Mesenchymal stem cell (in vitro differentiated cells and primary cell): ENCODE measurements at regions not wholly inside any gene's neighbourhood (a gene's known extent, or its start where the extent isn't known, plus 50 kb on each side); places are given as distances from the start of the nearest gene placed in this dataset.

Experiments used
- DNase-seq: peaks from one replicate; pipeline ENCODE4 v3.0.0-alpha.2; 2013
- H2AFZ ChIP-seq: one replicate; pipeline ENCODE4 v1.6.1; 2013; ENCODE audit warnings: low read depth, mild to moderate bottlenecking, control low read depth, inconsistent platforms, low read length, moderate library complexity
- H2AK5ac ChIP-seq: 2 replicates; pipeline ENCODE4 v1.6.1; 2013; ENCODE audit warnings: low read length, moderate library complexity, mild to moderate bottlenecking, inconsistent platforms; ENCODE audit not compliant: severe bottlenecking
- H2BK120ac ChIP-seq: one replicate; pipeline ENCODE4 v1.6.1; 2013; ENCODE audit warnings: low read depth, mild to moderate bottlenecking, inconsistent platforms, low read length, moderate library complexity
- H2BK12ac ChIP-seq, 2 experiments: one replicate each; pipeline ENCODE4 v1.6.1; 2013; ENCODE audit warnings: inconsistent platforms in 2 of 2, low read length in 2 of 2, mild to moderate bottlenecking in 2 of 2, moderate library complexity in 2 of 2, control low read depth in 1 of 2
- H2BK15ac ChIP-seq: one replicate; pipeline ENCODE4 v1.6.1; 2013; ENCODE audit warnings: mild to moderate bottlenecking, low read depth, inconsistent platforms; ENCODE audit not compliant: poor library complexity, severe bottlenecking
- H2BK5ac ChIP-seq: 2 replicates; pipeline ENCODE4 v1.6.1; 2013; ENCODE audit warnings: low read depth, mild to moderate bottlenecking, low read length, control low read depth, inconsistent platforms; ENCODE audit not compliant: poor library complexity, severe bottlenecking
- H3K14ac ChIP-seq, 2 experiments: one replicate each; pipeline ENCODE4 v1.6.1; 2013; ENCODE audit warnings: inconsistent platforms in 2 of 2, low read length in 2 of 2, control low read depth in 1 of 2, mild to moderate bottlenecking in 1 of 2, moderate library complexity in 1 of 2
- H3K18ac ChIP-seq, 2 experiments: one replicate each; pipeline ENCODE4 v1.6.1; 2013; ENCODE audit warnings: inconsistent platforms in 2 of 2, low read length in 2 of 2, control low read depth in 1 of 2, low read depth in 1 of 2, mild to moderate bottlenecking in 1 of 2
- H3K23ac ChIP-seq, 2 experiments: one replicate each; pipeline ENCODE4 v1.6.1; 2013; ENCODE audit warnings: inconsistent platforms in 2 of 2, low read length in 2 of 2, mild to moderate bottlenecking in 2 of 2, moderate library complexity in 2 of 2, control low read depth in 1 of 2
- H3K27ac ChIP-seq: 2 replicates; pipeline ENCODE4 v1.5.1; 2013; ENCODE audit warnings: mild to moderate bottlenecking, moderate library complexity, low read length, control low read depth, inconsistent platforms; ENCODE audit not compliant: poor library complexity, severe bottlenecking
- H3K27me3 ChIP-seq, 2 experiments: 2 replicates each; pipeline versions ENCODE4 v1.6.1 to v1.7.0; 2013; ENCODE audit warnings: low read length in 2 of 2, mild to moderate bottlenecking in 2 of 2, moderate library complexity in 2 of 2, control low read depth in 1 of 2, inconsistent platforms in 1 of 2; ENCODE audit not compliant: control insufficient read depth in 1 of 2, insufficient read depth in 1 of 2
- H3K36me3 ChIP-seq, 2 experiments: 2 replicates each; pipeline versions ENCODE4 v1.6.1 to v1.7.0; 2013; ENCODE audit warnings: low read length in 2 of 2, control low read depth in 1 of 2, inconsistent platforms in 1 of 2, low read depth in 1 of 2, mild to moderate bottlenecking in 1 of 2; ENCODE audit not compliant: insufficient read depth in 2 of 2, control insufficient read depth in 1 of 2
- H3K4ac ChIP-seq, 2 experiments: one replicate each; pipeline ENCODE4 v1.6.1; 2013; ENCODE audit warnings: inconsistent platforms in 2 of 2, low read length in 2 of 2, mild to moderate bottlenecking in 2 of 2, moderate library complexity in 2 of 2, control low read depth in 1 of 2, low read depth in 1 of 2
- H3K4me1 ChIP-seq: 2 replicates; pipeline ENCODE4 v1.6.1; 2013; ENCODE audit warnings: low read depth, low read length, control low read depth; ENCODE audit not compliant: control insufficient read depth, insufficient read depth
- H3K4me2 ChIP-seq: 2 replicates; pipeline ENCODE4 v1.6.1; 2013; ENCODE audit warnings: low read length, mild to moderate bottlenecking, inconsistent platforms; ENCODE audit not compliant: poor library complexity, severe bottlenecking
- H3K4me3 ChIP-seq, 2 experiments: 2 replicates each; pipeline versions ENCODE4 v1.5.1 to v1.7.0; 2013; ENCODE audit warnings: low read length in 2 of 2, mild to moderate bottlenecking in 2 of 2, control low read depth in 1 of 2, low read depth in 1 of 2; ENCODE audit not compliant: insufficient read depth in 1 of 2
- H3K79me1 ChIP-seq: replicated peaks from 2 replicates; pipeline ENCODE4 v1.6.1; 2013; ENCODE audit warnings: mild to moderate bottlenecking, control low read depth, low read length, inconsistent platforms; ENCODE audit not compliant: poor library complexity, severe bottlenecking
- H3K9ac ChIP-seq: 2 replicates; pipeline ENCODE4 v1.7.0; 2013; ENCODE audit warnings: mild to moderate bottlenecking, low read length, moderate library complexity
- H3K9me3 ChIP-seq: 2 replicates; pipeline ENCODE4 v1.7.0; 2013; ENCODE audit warnings: mild to moderate bottlenecking, low read length; ENCODE audit not compliant: control insufficient read depth
- H4K8ac ChIP-seq: one replicate; pipeline ENCODE4 v1.6.1; 2013; ENCODE audit warnings: inconsistent platforms, mild to moderate bottlenecking, low read length, moderate library complexity
- H4K91ac ChIP-seq: one replicate; pipeline ENCODE4 v1.6.1; 2013; ENCODE audit warnings: mild to moderate bottlenecking, low read length, inconsistent platforms
- WGBS: methylation state at CpG from one replicate; pipeline ENCODE4 v1.1.7; 2013; ENCODE audit warnings: mixed read lengths; 5-methylcytosine and 5-hydroxymethylcytosine counted together

DNA sequence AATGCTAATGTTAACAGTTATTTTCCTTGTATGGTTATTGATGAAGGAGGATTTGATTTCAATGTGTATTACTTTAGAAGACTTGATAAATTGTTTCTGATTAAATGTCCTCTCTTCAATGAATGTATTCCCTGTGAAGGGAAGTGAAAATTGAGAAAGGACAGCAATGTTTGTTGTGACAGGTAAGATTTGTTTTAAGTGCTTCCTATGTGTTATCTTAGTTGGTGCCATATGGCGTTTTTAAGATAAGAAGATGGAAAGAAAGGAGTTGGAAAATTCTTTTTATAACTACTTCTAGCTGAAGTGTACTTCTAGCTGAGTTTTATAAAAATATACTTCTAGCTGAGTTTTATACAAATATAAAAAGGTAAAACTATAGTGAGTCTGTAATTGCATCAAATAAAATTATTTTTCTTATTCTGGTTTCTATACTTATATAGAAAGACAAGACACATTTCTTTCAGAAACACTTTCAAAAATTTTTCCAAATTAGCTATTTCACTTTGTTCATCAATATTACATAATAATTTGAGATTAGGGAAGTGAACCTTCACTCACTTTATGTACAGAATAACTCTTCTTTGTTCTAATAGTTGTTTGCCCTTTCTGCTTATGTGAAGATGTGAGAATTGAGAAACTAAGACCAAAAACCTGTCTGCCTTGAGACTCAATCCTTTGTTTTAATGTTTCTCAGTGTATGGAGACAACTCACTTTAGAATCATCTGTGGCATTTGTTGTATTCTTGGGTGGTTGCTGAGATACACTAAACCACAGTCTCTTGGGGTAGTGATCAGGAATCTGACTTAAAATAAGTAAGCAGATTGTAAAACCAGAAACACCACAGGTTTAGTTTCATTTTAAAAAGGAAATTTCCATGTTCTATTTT is 382.9 kb upstream of the B3GALT2 start:
- H2BK12ac ChIP-seq: no peak overlapping the region
- no peak overlapping the region for H3K4ac ChIP-seq
- no peak overlapping the region for H3K4me2 ChIP-seq
- no peak overlapping the region for H2AK5ac ChIP-seq
- DNase-seq: peak; percentile 93
- H3K18ac ChIP-seq: no peak overlapping the region
- H4K91ac ChIP-seq: no peak overlapping the region
- WGBS: no CpG with 5 or more reads among the region's 1 CpG
- no peaks in the 10 kb centered on the region for H3K9me3 ChIP-seq
- H2BK5ac ChIP-seq: no peak overlapping the region
- no peaks in the 10 kb centered on the region for H3K79me1 ChIP-seq
- H3K4me1 ChIP-seq: no peaks in the 10 kb centered on the region
- no peak overlapping the region for H3K4me3 ChIP-seq
- no peak overlapping the region for H2BK15ac ChIP-seq
- H2AFZ ChIP-seq: no peak overlapping the region
- no peak overlapping the region for H4K8ac ChIP-seq
- peak overlapping the region; percentile 88 for H3K27ac ChIP-seq
- no peak overlapping the region for H3K14ac ChIP-seq
- no peaks in the 10 kb centered on the region for H3K27me3 ChIP-seq
- H3K36me3 ChIP-seq: no peaks in the 10 kb centered on the region
- no peak overlapping the region for H3K23ac ChIP-seq
- H2BK120ac ChIP-seq: no peak overlapping the region
- peak overlapping the region; percentile 71 for H3K9ac ChIP-seq

DNA sequence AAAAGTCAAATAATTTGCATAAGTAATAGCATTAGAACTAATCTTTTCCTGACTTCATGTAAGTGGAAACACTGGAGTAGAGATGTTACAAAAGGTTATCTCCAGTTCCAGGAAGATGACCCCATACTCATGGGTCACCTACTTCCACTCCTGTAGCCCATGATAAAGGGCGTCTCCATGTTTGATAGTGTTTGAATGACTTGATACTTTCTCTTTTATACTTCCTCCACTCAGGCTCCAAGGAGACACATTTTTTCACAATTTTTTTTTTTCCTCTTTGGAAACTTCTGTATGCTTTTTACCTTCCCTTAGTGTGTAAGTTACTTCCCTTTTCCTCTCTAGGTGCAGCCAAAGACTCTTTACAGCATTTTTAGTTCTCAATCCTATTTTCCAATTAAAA is 382.1 kb upstream of the B3GALT2 start:
- Histone ChIP-seq H3K18ac (no peak overlapping the region), H4K8ac (no peak overlapping the region), H2BK15ac (no peak overlapping the region), H3K14ac (no peak overlapping the region), H3K36me3 (no peaks in the 10 kb centered on the region), H4K91ac (no peak overlapping the region), H2AFZ (no peak overlapping the region), H3K4me3 (no peak overlapping the region), H3K4me2 (no peak overlapping the region), H3K4ac (no peak overlapping the region), H3K9me3 (no peaks in the 10 kb centered on the region), H3K23ac (no peak overlapping the region), H3K27me3 (no peaks in the 10 kb centered on the region), H2BK12ac (no peak overlapping the region), H3K27ac (no peak overlapping the region), H2AK5ac (no peak overlapping the region), H3K9ac (no peak overlapping the region), H3K79me1 (no peaks in the 10 kb centered on the region), H2BK5ac (no peak overlapping the region), H2BK120ac (no peak overlapping the region), H3K4me1 (no peaks in the 10 kb centered on the region)
- 75% methylated on average over 1 of the region's 1 CpG for WGBS
- no peak for DNase-seq

GRCh38 chr1:193567937-193568336 is 381.5 kb upstream of the B3GALT2 start:
- no peak overlapping the region for H3K23ac ChIP-seq
- no peak overlapping the region for H3K9ac ChIP-seq
- H3K4me2 ChIP-seq: no peak overlapping the region
- 96% methylated on average over 3 of the region's 3 CpGs for WGBS
- DNase-seq: no peak
- no peak overlapping the region for H3K18ac ChIP-seq
- H3K9me3 ChIP-seq: no peaks in the 10 kb centered on the region
- no peak overlapping the region for H2BK120ac ChIP-seq
- H3K79me1 ChIP-seq: no peaks in the 10 kb centered on the region
- H2AK5ac ChIP-seq: no peak overlapping the region
- H2BK15ac ChIP-seq: no peak overlapping the region
- no peaks in the 10 kb centered on the region for H3K4me1 ChIP-seq
- H3K4ac ChIP-seq: no peak overlapping the region
- H3K36me3 ChIP-seq: no peaks in the 10 kb centered on the region
- H2BK5ac ChIP-seq: no peak overlapping the region
- no peak overlapping the region for H2AFZ ChIP-seq
- no peak overlapping the region for H3K14ac ChIP-seq
- no peak overlapping the region for H2BK12ac ChIP-seq
- no peak overlapping the region for H3K27ac ChIP-seq
- H4K91ac ChIP-seq: no peak overlapping the region
- no peak overlapping the region for H4K8ac ChIP-seq
- no peaks in the 10 kb centered on the region for H3K27me3 ChIP-seq
- no peak overlapping the region for H3K4me3 ChIP-seq

DNA sequence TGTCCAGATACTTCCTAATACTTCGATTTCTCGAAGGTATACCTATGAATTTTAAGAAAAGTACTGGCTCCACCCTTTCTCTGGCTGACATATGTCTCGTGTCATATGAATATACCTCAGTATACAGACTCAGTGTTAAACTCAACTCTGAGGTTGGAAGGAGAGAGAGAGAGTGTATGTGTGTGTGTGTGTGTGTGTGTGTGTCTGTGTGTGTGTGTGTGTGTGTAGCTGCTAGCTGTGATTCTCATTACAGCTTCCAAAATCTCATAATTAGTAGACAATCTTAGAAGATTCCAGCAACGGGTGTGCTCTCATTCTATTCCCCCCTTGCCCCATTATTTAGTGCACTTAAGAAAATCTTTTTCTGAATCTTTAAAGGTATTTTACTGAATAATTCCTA is 380.3 kb upstream of the B3GALT2 start:
- Histone ChIP-seq H2BK12ac (no peak overlapping the region), H2AK5ac (no peak overlapping the region), H4K8ac (no peak overlapping the region), H3K14ac (no peak overlapping the region), H3K79me1 (no peaks in the 10 kb centered on the region), H3K18ac (no peak overlapping the region), H2BK5ac (no peak overlapping the region), H3K27me3 (no peaks in the 10 kb centered on the region), H3K9me3 (no peaks in the 10 kb centered on the region), H3K27ac (no peak overlapping the region), H3K36me3 (no peaks in the 10 kb centered on the region), H2BK120ac (no peak overlapping the region), H2BK15ac (no peak overlapping the region), H4K91ac (no peak overlapping the region), H3K4ac (no peak overlapping the region), H3K9ac (no peak overlapping the region), H3K4me3 (no peak overlapping the region), H3K4me2 (no peak overlapping the region), H3K23ac (no peak overlapping the region), H2AFZ (peak overlapping the region; percentile 27), H3K4me1 (no peaks in the 10 kb centered on the region)
- 94% methylated on average over 3 of the region's 4 CpGs for WGBS
- no peak for DNase-seq
